NAMALWA (cell line): ENCODE measurements at regions not wholly inside any gene's neighbourhood (a gene's known extent, or its start where the extent isn't known, plus 50 kb on each side); places are given as distances from the start of the nearest gene placed in this dataset.
"Not testable (repeated sequence)": the region's sequence is repeated elsewhere in the genome, so short reads cannot be mapped to it uniquely, and the experiment has no call there.

Source experiments
- DNase-seq: peaks from one replicate; pipeline ENCODE4 v3.0.0-alpha.2; 2015; ENCODE audit warnings: low spot score

DNA sequence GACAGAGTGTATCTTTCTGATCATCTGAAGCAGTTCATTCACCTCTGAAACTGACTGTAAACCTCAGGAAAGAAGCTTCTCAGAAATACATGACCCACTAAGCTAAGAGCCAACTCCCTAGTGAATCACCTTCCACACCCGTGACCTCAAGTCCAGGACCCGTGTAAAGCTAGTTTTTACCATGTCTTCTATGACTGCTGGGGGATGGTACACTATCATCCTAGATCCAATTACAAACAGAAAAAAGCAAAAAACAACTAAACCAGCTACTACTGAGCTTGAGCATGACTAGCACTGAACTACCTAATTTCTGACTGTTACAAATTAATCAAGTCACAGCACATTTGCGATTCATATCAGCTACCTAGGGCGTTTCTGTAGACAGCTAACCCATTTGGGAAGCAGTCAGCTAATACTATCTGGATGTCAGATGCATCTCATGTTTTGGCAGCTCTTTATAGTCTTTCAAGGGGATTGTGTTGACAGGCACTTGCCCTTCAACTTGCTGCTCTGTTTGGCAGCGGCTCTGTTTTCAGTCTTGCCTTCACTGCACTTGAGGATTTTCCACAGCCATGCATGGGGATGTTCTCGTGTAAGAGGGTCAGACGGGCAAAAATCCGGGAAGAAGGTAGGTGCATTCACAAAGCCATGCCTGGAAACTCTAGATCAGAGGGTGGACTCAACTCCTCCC is 350.3 kb downstream of the ANAPC1 start:
- DNase-seq = not testable (repeated sequence)

DNA sequence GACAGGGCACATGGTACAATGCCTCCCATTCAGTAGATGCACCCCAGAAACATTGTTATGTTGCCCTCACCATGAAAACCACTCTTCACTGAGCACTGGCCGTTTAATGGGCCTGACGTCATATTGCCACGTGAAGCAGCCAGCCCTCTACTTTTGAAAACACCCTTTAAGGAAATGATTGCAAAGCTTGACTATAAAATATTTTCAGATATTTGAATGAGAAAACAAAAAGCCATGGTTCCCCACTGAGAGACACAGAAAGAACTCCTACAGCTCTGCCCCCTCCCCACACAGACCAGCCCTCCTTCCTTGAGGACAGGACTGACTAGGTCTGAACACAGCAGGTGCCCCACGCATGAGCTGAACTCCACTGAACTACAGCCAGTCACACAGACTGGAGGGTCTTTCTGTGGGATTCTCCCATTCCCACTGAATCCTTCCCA is 349.1 kb downstream of the ANAPC1 start:
- peak; percentile 35 for DNase-seq

DNA sequence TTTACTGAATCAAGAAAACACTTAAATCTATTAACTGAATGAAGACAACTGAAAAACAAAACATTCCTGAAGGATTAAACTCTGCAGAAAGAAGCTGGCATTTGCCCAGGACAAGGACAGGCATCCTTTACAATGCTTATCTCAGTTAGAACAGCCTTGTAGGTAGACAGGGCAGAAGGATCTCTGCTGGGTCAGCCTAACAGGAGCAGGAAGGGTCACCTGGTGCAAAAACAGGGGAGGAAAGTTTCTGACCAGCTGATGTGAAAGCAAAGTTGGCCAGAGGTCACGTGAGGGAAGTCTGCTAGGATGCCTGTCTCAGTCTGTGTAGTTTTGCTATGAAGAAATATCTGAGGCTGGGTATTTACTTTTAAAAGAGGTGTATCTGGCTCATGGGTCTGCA is 348.6 kb downstream of the ANAPC1 start:
- no peak for DNase-seq

DNA sequence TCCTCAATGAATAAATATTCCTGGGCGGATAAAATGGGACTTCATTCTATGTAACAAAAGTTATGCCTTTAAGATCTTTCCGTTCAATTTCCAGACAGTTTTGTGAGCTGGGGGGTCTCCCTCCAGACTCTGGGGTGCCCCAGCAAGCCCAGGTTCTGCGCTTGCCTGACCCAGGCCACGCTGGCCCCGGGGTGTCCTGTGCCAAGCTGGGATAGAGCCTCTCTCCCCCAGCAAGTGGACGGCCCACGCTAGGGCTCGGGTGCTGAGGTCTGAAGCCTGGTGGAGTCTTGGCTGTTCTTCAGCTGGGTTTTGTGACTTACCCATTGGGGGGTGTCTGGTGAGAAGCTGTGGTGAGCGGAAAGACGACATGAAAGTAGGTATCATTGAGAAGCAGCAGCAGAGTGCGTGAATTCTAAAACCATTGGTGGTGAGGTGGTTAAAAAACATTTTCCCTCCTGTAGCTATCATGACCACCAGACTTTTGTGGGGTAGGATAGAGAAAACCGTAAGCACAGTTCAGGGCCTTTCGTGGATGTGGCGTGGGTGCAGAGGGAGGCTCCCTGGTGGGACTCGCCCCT is 346.8 kb downstream of the ANAPC1 start:
- DNase-seq = no peak

DNA sequence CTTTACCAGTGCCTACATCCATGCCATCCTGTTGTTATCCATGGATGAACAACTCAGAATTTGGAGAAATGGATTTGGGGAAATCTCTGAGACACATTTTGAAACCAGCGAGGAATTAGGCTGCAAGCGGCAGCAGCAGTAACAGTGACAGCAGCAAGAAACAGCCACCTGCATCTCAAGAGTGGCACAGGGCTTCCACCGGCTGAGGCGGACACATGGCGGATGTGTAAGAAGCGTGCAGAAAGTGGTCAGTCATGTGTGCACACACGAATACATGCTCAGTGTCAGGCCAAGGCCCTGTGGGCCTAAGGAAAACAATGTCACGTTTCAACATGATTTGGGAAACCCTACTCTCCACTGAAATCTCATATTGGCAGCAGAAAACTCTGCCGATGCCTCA is 344.0 kb downstream of the ANAPC1 start:
- DNase-seq = not testable (repeated sequence)

DNA sequence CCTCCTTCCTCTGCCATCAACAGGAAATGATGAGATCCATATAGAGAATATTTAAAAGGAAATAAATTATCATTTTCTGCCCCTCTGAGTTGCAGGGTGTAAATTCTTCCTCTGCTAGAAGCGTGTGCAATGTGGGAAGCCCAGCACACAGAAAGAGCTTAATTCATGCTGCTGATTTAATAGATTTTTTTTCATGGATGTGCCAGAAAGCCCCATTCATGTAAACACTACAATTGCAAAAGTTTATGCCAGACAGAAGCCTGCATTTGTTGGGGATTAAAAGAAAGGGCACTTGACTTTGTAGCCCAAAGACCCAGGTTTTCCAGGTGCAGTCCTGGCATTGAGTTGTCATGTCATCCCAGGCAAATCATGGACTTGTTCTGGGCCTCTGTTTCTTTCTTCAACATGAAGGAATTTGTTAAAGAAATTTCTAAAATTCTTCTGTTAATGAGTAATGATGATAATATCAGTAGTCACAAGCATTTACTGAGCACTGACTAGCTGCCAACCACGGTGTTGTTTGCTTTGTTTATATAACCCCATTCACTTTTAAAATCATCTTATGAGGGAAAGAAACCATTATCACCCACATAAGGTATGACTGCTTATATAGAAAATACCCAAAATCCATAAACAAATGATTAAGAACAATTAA is 341.7 kb downstream of the ANAPC1 start:
- not testable (repeated sequence) for DNase-seq

DNA sequence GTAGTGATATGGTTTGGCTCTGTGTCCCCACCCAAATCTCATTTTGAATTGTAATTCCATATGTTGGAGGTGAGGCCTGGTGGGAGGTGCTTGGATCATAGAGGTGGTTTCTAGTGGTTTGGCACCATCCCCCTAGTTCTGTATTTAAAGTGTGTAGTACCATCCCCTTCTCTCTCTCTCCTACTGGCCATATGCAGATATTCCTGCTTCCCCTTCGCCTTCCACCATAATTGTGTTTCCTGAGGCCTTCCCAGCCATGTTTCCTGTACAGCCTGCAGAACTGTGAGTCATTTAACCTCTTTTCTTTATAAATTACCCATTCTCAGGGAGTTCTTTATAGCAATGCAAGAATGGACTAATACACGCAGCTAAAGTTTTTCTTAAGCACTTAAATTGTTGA is 340.0 kb downstream of the ANAPC1 start:
- not testable (repeated sequence) for DNase-seq

DNA sequence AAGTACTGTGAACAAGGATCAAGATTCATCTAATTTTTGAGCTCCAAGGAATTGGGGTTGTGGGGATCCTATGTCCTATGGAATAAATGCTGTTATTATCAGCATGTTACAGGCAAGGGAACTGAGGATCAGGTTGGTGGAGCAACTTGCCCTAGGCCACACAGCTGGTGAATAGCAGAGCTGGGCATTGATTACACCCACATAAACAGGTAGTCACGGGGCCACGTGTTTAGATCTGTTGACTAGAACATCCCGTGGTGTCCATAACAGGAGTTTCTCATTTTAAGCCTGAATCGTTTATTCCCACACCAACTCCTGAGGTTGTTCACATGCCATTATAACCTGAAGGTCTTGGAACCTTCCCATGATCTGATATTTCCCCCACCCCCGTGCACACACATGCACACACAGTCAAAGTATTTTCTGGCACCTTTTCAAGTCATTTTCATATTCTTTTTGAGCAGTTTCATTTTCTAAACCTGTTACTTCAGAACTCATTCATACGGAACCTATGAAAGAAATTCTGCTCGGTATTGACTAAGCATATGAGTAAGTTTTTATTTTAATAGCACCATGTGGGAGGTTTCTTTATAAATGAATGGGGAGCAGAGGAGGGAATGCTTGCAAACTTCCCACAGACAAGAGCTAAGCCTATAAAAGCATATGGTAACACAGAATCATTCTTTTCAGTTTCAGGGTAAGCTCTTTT is 338.1 kb downstream of the ANAPC1 start:
- not testable (repeated sequence) for DNase-seq

DNA sequence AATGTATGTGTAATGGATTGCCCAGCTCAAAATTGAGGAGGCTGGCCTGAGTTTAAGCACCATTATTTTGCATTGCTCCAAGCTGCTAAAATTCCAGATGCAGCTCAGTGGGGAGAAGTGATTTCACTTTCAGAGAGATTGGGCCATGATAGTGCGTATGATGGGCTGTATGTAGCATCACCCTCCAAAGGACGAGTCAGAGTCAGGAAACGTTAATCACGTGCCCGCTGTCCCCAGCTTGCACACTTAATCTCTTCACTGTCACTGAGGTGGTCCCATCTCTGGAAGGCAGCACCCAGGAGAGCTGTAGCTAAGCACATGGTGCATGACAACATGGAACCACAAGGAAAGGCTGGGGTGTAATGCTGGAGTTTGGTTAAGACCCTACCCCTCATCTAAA is 337.4 kb downstream of the ANAPC1 start:
- not testable (repeated sequence) for DNase-seq

DNA sequence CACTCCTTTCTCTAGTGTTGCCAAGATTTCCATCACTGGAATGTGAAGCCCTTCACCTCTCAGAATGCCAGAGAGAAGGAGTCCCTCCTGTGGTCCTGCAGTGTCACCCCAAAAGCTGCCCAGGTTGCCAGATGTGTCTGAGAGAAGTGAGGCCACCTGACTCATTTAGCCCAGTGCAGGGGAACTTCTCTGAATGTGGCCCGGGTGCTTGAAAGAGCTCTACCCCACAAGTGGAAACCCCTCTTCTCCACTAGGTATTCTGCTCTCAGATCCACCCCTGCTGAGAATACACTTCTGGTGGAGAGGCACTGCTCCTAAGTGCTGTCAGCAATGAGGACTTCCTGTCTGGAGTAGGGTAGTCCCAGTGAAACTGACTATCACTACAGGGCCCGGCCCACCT is 334.8 kb downstream of the ANAPC1 start:
- DNase-seq = not testable (repeated sequence)

DNA sequence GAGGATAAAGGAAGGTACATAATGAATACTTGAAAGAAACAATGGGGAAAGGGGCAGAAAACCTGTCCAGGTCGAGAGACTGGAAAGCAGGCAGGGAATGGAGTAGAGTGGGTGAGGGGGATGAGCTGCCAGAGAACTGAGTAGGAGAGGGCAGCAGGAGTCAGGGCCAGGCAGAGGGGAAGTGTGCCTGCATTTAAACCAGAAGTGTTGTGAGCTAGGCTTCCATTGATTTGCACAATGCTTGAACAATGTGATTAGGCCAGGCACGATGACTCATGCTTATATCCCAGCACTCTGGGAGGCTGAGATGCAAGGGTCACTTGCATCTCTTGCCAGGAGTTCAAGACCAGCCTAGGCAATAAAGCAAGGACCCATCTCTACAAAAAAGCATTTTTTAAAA is 332.6 kb downstream of the ANAPC1 start:
- not testable (repeated sequence) for DNase-seq

DNA sequence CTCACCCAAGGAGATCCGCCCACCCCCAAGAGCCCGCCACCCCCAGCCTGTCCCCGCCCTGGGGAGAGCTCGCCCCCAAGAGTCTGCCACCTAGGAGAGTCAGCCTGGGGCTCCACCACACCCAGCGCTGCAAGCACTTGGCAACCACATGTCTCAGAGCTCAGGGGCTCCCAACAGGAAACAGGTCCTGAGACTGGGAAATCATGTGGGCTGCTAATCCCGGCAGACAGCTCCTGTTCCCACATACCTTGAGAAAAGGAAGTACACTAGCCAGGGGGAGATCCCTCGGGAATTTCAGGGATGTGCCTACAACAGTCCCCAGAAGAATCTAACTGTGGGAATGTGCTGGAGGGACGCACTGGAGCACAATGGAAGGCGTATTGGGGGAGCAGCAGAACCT is 331.4 kb downstream of the ANAPC1 start:
- DNase-seq = not testable (repeated sequence)

DNA sequence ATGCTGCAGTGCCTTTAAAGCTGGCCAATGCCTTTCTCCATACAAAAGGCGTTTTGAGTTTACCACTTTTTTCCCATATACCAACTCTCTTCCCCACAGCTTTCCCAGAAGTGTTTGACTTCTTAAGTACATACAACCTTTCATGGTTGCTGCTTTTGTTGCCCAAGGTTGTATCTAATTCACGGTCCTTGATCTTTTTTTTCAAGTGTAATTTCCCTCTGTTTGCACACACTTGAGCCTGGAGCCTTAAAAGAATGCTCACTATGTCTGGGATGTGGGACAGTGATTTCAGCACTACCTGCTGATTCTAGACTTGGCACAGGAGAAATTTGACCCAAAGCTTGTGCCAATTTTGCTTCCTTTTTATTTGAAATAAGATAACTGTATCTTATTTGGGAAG is 324.7 kb downstream of the ANAPC1 start:
- DNase-seq = not testable (repeated sequence)

DNA sequence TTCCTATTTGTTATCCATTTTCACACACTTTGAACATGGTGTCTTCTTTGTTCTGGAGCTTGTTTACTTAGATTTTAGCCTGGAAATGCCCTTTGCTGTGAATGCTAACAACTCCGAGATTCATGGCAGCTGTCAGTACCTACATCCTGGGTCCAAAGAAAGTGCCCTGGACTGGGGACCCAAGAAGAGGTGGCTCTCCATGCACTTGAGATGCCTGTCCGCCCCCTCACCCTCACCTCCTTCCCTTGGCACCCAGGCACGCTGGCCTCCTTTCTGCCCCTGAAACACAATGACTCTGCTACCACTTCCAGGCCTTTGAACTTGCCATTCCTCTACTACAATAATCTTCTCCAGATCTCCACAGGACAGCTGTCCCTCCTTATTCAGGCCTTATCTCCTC is 324.2 kb downstream of the ANAPC1 start:
- DNase-seq = not testable (repeated sequence)

DNA sequence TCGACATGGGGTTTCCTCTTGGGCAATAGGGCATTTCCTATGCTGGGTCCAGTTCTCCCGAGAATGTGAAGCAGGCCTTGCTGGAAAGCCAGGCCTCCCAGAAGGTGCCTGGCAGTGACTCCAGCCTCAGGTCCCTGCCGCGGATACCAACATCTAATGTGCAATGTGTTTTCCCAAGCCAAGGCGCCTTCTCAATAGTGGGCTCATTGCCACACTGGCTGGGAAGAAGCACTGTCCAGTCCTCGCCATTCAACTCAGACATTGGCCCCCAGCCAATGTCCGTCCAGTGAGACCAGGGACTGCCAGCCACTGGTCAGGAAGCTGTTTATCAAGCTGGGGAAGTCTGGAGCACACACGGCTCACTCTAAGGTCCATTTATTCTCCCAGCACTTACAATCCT is 317.9 kb downstream of the ANAPC1 start:
- DNase-seq = not testable (repeated sequence)

DNA sequence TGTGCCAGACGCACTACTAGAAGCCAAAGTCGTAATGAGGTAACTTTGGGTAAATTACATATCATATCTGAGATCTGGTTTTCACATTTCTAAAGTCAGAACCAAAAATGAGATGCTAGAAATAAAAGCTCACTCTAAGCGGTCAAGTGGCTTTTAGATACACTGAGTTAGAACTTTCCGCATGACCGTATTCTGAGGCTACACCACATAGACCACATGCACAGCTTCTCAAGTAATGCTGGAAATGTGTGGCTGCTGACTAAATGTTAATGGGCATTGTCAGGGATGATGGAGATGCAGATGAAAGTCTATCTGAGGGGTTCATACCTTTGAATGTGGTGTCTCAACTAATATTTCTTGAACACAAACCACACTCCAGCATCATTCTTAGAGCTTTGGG is 316.8 kb downstream of the ANAPC1 start:
- not testable (repeated sequence) for DNase-seq

DNA sequence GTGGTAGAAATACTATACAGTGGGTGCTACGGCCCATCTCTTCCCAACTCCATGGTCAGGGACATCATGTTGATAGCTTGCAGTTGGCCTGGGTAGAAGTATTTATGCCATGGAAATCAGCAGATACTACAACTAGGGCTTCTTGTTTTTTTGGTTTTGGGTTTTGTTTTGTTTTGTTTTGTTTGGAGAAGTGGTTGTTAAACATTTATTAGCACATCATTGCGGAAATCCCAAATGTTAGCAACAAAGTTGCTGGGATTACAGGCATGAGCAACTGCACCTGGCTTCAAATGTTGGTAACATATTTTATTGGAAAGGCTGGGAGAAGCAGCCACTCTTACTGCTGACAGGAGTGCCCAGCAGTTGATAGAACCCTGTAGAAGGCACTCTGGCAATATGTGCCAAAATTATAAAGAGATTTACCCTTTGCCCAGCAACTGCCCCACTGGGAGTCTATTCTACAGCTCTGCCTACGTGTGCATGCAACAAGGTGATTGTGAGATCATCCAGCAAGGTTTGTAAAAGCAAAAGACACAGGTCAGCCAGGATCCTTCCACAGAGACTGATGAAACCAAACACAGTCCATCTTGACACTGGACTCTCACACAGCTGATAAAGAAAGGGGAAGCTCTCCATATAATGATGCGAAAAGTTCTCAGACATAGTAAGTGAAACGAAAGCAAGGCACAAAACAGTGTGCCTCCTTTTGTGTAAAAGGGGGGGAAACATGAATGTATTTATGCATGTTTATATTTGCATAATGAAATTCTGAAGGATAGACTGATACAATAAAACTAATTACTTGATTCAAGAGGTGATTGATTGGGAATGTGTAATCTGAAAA is 314.4 kb downstream of the ANAPC1 start:
- DNase-seq = not testable (repeated sequence)

DNA sequence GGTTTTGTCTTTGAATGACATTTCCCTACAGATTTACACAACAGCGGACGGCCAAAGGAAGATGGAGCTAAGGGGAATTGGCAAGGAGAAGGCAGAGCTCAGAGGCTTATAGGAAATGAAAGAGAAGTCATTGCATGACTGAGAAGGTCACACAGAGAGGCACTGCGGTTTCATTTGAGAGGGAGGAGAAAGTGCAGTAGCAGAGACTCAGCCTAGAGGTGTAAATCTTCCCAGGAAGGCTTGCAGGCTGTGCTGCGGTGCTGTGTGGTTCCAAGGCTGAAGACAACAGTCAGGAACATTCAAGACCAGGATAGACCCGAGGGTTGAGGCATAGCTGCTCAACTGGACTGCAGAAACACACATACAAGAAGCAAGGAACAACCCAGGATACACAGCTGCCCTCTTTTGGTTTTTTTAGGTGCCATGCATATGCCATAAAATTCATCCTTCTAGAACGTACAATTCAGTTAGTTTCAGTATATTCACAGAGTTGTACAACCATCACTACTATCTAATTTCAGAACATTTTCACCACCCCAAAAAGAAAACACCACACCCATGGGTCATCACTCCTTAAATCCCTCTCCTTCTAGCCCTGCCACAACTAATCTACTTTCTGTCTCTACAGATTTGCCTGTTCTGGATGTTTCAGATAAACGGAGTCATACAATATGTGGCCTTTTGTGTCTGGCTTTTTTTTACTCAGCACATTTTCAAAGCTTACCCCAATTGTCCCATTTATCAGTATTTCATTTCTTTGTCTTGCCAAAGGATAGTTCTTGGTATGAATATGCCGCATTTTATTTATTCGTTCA is 313.5 kb downstream of the ANAPC1 start:
- DNase-seq = not testable (repeated sequence)

DNA sequence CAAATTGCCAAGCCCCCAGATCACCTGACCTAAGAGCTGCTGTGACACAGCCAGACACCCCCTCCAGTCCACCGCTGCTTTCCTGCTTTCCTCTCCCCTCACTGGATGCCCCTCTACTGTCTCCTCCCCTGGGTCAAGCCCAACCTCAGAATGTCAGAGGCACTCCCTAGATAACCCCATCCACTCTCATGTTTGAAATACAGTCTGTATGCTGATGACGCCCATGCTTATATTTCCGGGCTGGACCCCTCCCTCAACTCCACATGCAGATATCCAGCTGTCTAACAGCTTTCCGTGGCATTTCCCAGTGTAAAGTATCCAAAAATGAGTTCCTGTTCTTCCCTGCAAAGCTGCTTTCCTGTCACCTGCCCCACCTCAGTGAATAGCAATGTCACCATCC is 309.2 kb downstream of the ANAPC1 start:
- DNase-seq = not testable (repeated sequence)

DNA sequence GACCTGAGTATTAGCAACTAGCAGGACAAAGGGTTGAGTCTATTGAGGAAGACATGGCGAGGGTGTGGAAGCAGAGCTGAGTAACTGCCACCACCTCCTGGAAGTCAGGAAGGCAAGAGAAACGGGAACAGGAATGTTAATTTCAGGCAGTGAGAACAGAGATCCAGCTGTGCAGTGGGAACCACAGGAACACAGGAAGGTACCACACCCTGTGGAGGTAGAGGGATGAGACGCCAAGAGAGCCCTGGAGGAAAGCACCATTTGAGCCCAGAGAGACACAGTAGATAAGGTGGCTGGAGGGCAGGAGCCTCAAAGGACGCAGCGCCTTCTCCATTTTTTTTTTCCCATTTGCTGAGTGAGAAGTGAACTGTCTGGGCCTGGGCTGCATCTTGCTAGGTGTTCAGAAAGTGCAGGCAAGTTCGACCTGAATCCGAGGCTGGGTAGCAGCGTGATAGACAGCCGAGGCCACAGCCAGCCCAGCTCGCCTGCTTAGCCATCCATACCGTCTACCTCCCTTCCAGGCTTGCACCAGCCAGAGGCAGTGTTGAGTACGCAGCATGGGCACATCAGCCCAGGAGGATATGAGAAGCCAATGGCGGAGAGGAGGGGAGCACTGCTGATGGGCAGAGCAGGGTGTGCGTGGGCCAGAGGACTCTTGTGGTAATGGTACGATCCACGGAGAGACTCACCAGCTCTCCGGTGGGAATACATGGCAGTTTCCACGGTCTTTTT is 306.7 kb downstream of the ANAPC1 start:
- DNase-seq = not testable (repeated sequence)
